ENCODE measurements at regions not wholly inside any gene's neighbourhood (a gene's known extent, or its start where the extent isn't known, plus 50 kb on each side); places are given as distances from the start of the nearest gene placed in this dataset.

- Histone ChIP-seq H3K4me3 (ENCODE audit: low read length) (no peak overlapping the region), H3K4me1 (ENCODE audit: control insufficient read depth, insufficient read depth, low read length) (no peaks in the 10 kb centered on the region), H3K9me3 (ENCODE audit: control insufficient read depth, insufficient read depth, low read length) (no peaks in the 10 kb centered on the region), H3K36me3 (ENCODE audit: control insufficient read depth, insufficient read depth, low read length) (no peaks in the 10 kb centered on the region), H3K27me3 (ENCODE audit: control insufficient read depth, insufficient read depth, low read length) (no peaks in the 10 kb centered on the region), H3K27ac (ENCODE audit: low read length) (no peak overlapping the region)
- DNase-seq (ENCODE audit: low read depth, low spot score) = no peak
- no CpG with 5 or more reads among the region's 2 CpGs for WGBS (ENCODE audit: insufficient coverage, insufficient read length)
Observed at GRCh38 chr6:21392177-21392576, 201.4 kb upstream of the SOX4 start.

GRCh38 chr6:21393441-21394165 lies 199.9 kb upstream of the SOX4 start:
- no peaks in the 10 kb centered on the region for H3K4me1 ChIP-seq (ENCODE audit: control insufficient read depth, insufficient read depth, low read length)
- H3K36me3 ChIP-seq (ENCODE audit: control insufficient read depth, insufficient read depth, low read length) = no peaks in the 10 kb centered on the region
- no peak overlapping the region for H3K27ac ChIP-seq (ENCODE audit: low read length)
- H3K4me3 ChIP-seq (ENCODE audit: low read length) = no peak overlapping the region
- DNase-seq (ENCODE audit: low read depth, low spot score) = no peak
- WGBS (ENCODE audit: insufficient coverage, insufficient read length) = no CpG with 5 or more reads among the region's 10 CpGs
- H3K27me3 ChIP-seq (ENCODE audit: control insufficient read depth, insufficient read depth, low read length) = no peaks in the 10 kb centered on the region
- no peaks in the 10 kb centered on the region for H3K9me3 ChIP-seq (ENCODE audit: control insufficient read depth, insufficient read depth, low read length)

GRCh38 chr6:21395121-21395520 lies 198.4 kb upstream of the SOX4 start:
- Histone ChIP-seq H3K9me3 (ENCODE audit: control insufficient read depth, insufficient read depth, low read length) (no peaks in the 10 kb centered on the region), H3K27ac (ENCODE audit: low read length) (no peak overlapping the region), H3K36me3 (ENCODE audit: control insufficient read depth, insufficient read depth, low read length) (no peaks in the 10 kb centered on the region), H3K4me3 (ENCODE audit: low read length) (no peak overlapping the region), H3K4me1 (ENCODE audit: control insufficient read depth, insufficient read depth, low read length) (no peaks in the 10 kb centered on the region), H3K27me3 (ENCODE audit: control insufficient read depth, insufficient read depth, low read length) (no peaks in the 10 kb centered on the region)
- DNase-seq (ENCODE audit: low read depth, low spot score) = no peak
- no CpG with 5 or more reads among the region's 2 CpGs for WGBS (ENCODE audit: insufficient coverage, insufficient read length)

GRCh38 chr6:21396313-21396712 lies 197.2 kb upstream of the SOX4 start:
- H3K36me3 ChIP-seq (ENCODE audit: control insufficient read depth, insufficient read depth, low read length) = no peaks in the 10 kb centered on the region
- H3K27ac ChIP-seq (ENCODE audit: low read length) = no peak overlapping the region
- no peaks in the 10 kb centered on the region for H3K4me1 ChIP-seq (ENCODE audit: control insufficient read depth, insufficient read depth, low read length)
- no peak overlapping the region for H3K4me3 ChIP-seq (ENCODE audit: low read length)
- no peaks in the 10 kb centered on the region for H3K9me3 ChIP-seq (ENCODE audit: control insufficient read depth, insufficient read depth, low read length)
- DNase-seq (ENCODE audit: low read depth, low spot score) = no peak
- no peaks in the 10 kb centered on the region for H3K27me3 ChIP-seq (ENCODE audit: control insufficient read depth, insufficient read depth, low read length)

- Histone ChIP-seq H3K9me3 (ENCODE audit: control insufficient read depth, insufficient read depth, low read length) (no peaks in the 10 kb centered on the region), H3K4me3 (ENCODE audit: low read length) (no peak overlapping the region), H3K27ac (ENCODE audit: low read length) (no peak overlapping the region), H3K36me3 (ENCODE audit: control insufficient read depth, insufficient read depth, low read length) (no peaks in the 10 kb centered on the region), H3K27me3 (ENCODE audit: control insufficient read depth, insufficient read depth, low read length) (no peaks in the 10 kb centered on the region), H3K4me1 (ENCODE audit: control insufficient read depth, insufficient read depth, low read length) (no peaks in the 10 kb centered on the region)
- DNase-seq (ENCODE audit: low read depth, low spot score) = no peak
- no CpG with 5 or more reads among the region's 10 CpGs for WGBS (ENCODE audit: insufficient coverage, insufficient read length)
Observed at GRCh38 chr6:21398741-21399325, 194.7 kb upstream of the SOX4 start.

- H3K36me3 ChIP-seq (ENCODE audit: control insufficient read depth, insufficient read depth, low read length) = no peaks in the 10 kb centered on the region
- H3K4me3 ChIP-seq (ENCODE audit: low read length) = no peak overlapping the region
- no CpG with 5 or more reads among the region's 4 CpGs for WGBS (ENCODE audit: insufficient coverage, insufficient read length)
- no peaks in the 10 kb centered on the region for H3K4me1 ChIP-seq (ENCODE audit: control insufficient read depth, insufficient read depth, low read length)
- no peaks in the 10 kb centered on the region for H3K9me3 ChIP-seq (ENCODE audit: control insufficient read depth, insufficient read depth, low read length)
- H3K27me3 ChIP-seq (ENCODE audit: control insufficient read depth, insufficient read depth, low read length) = no peaks in the 10 kb centered on the region
- no peak for DNase-seq (ENCODE audit: low read depth, low spot score)
- no peak overlapping the region for H3K27ac ChIP-seq (ENCODE audit: low read length)
Observed at GRCh38 chr6:21402368-21402767, 191.2 kb upstream of the SOX4 start.

- no CpG with 5 or more reads among the region's 2 CpGs for WGBS (ENCODE audit: insufficient coverage, insufficient read length)
- H3K4me3 ChIP-seq (ENCODE audit: low read length) = no peak overlapping the region
- no peaks in the 10 kb centered on the region for H3K27me3 ChIP-seq (ENCODE audit: control insufficient read depth, insufficient read depth, low read length)
- H3K27ac ChIP-seq (ENCODE audit: low read length) = no peak overlapping the region
- no peaks in the 10 kb centered on the region for H3K4me1 ChIP-seq (ENCODE audit: control insufficient read depth, insufficient read depth, low read length)
- no peak for DNase-seq (ENCODE audit: low read depth, low spot score)
- H3K9me3 ChIP-seq (ENCODE audit: control insufficient read depth, insufficient read depth, low read length) = no peaks in the 10 kb centered on the region
- H3K36me3 ChIP-seq (ENCODE audit: control insufficient read depth, insufficient read depth, low read length) = no peaks in the 10 kb centered on the region
Observed at GRCh38 chr6:21404577-21404976, 189.0 kb upstream of the SOX4 start.

- 100% methylated on average over 1 of the region's 5 CpGs for WGBS (ENCODE audit: insufficient coverage, insufficient read length)
- no peak overlapping the region for H3K27ac ChIP-seq (ENCODE audit: low read length)
- DNase-seq (ENCODE audit: low read depth, low spot score) = no peak
- no peaks in the 10 kb centered on the region for H3K36me3 ChIP-seq (ENCODE audit: control insufficient read depth, insufficient read depth, low read length)
- no peaks in the 10 kb centered on the region for H3K27me3 ChIP-seq (ENCODE audit: control insufficient read depth, insufficient read depth, low read length)
- H3K4me1 ChIP-seq (ENCODE audit: control insufficient read depth, insufficient read depth, low read length) = no peaks in the 10 kb centered on the region
- no peaks in the 10 kb centered on the region for H3K9me3 ChIP-seq (ENCODE audit: control insufficient read depth, insufficient read depth, low read length)
- no peak overlapping the region for H3K4me3 ChIP-seq (ENCODE audit: low read length)
Observed at GRCh38 chr6:21406316-21406715, 187.2 kb upstream of the SOX4 start.

GRCh38 chr6:21409231-21409630 lies 184.3 kb upstream of the SOX4 start:
- Histone ChIP-seq H3K36me3 (ENCODE audit: control insufficient read depth, insufficient read depth, low read length) (no peaks in the 10 kb centered on the region), H3K4me1 (ENCODE audit: control insufficient read depth, insufficient read depth, low read length) (no peaks in the 10 kb centered on the region), H3K27me3 (ENCODE audit: control insufficient read depth, insufficient read depth, low read length) (no peaks in the 10 kb centered on the region), H3K27ac (ENCODE audit: low read length) (no peak overlapping the region), H3K9me3 (ENCODE audit: control insufficient read depth, insufficient read depth, low read length) (no peaks in the 10 kb centered on the region), H3K4me3 (ENCODE audit: low read length) (no peak overlapping the region)
- no peak for DNase-seq (ENCODE audit: low read depth, low spot score)
- WGBS (ENCODE audit: insufficient coverage, insufficient read length) = no CpG with 5 or more reads among the region's 5 CpGs

- WGBS (ENCODE audit: insufficient coverage, insufficient read length) = no CpG with 5 or more reads among the region's 1 CpG
- Histone ChIP-seq H3K27ac (ENCODE audit: low read length) (no peak overlapping the region), H3K27me3 (ENCODE audit: control insufficient read depth, insufficient read depth, low read length) (no peaks in the 10 kb centered on the region), H3K4me1 (ENCODE audit: control insufficient read depth, insufficient read depth, low read length) (no peaks in the 10 kb centered on the region), H3K4me3 (ENCODE audit: low read length) (no peak overlapping the region), H3K36me3 (ENCODE audit: control insufficient read depth, insufficient read depth, low read length) (no peaks in the 10 kb centered on the region), H3K9me3 (ENCODE audit: control insufficient read depth, insufficient read depth, low read length) (no peaks in the 10 kb centered on the region)
- DNase-seq (ENCODE audit: low read depth, low spot score) = no peak
Observed at GRCh38 chr6:21413428-21413827, 180.1 kb upstream of the SOX4 start.

GRCh38 chr6:21414065-21414464 lies 179.5 kb upstream of the SOX4 start:
- Histone ChIP-seq H3K4me1 (ENCODE audit: control insufficient read depth, insufficient read depth, low read length) (no peaks in the 10 kb centered on the region), H3K4me3 (ENCODE audit: low read length) (no peak overlapping the region), H3K27ac (ENCODE audit: low read length) (no peak overlapping the region), H3K36me3 (ENCODE audit: control insufficient read depth, insufficient read depth, low read length) (no peaks in the 10 kb centered on the region), H3K27me3 (ENCODE audit: control insufficient read depth, insufficient read depth, low read length) (no peaks in the 10 kb centered on the region), H3K9me3 (ENCODE audit: control insufficient read depth, insufficient read depth, low read length) (no peaks in the 10 kb centered on the region)
- DNase-seq (ENCODE audit: low read depth, low spot score) = no peak
- WGBS (ENCODE audit: insufficient coverage, insufficient read length) = no CpG with 5 or more reads among the region's 5 CpGs

Data from iPS DF 6.9 (cell line).